ENCODE measurements at regions not wholly inside any gene's neighbourhood (a gene's known extent, or its start where the extent isn't known, plus 50 kb on each side); places are given as distances from the start of the nearest gene placed in this dataset.

DNA sequence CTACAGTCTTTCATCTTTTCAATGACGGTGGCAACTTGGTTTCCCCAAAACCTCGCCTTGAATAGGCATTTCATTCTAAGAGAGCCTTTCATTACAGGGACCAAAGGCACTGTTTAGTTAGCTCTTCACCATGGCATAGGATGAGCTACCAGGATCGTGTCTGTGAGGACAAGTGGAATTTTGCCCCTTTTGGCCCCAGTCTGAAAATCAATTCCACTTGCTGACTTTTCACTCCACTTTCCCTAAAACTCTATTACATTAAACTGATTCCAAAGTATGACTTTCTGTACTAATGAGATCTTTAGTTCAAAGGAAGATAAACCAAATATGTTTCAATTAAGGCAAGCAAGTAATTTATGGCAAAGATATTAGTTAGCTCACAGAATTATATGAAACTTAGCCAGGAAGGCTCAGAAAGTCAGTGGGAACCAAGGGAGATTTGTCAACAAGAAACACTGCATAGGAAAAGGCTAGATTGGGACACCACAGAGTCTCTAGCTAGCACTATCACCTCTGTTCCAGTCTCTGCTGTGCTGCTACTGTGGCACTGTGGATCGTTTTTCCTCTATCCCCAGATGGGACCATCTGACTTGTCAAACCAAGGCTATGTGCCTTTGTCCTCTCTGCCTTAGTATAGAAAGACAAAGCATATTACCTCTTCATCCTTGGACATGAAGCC lies 145.6 kb downstream of the SLC7A11 start:
- Histone ChIP-seq H3K9me3 (no peaks in the 10 kb centered on the region), H3K27me3 (peaks cover 42% of the 10 kb centered on the region), H3K36me3 (no peaks in the 10 kb centered on the region)

DNA sequence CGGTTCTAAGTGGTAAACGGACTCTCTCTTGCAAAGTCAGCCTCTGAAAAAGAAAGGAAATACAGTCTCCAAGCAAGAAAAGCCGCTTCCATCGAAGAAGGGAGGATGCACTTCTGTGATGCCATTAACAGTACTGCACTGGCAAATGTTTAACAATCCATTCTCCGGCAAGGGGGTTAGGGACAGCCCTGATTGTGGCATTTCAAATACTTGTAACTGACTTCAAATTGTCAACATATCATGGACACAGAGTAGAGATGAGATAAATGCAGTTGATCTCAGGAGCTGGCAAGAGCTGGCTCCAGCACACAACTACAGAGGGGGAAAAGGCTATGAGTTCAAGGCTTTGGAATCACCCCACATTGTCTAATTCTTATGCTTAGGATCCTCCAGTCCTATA lies 146.8 kb downstream of the SLC7A11 start:
- no peaks in the 10 kb centered on the region for H3K36me3 ChIP-seq
- H3K27me3 ChIP-seq, result peaks cover 42% of the 10 kb centered on the region
- no peaks in the 10 kb centered on the region for H3K9me3 ChIP-seq
- H3K4me3 ChIP-seq (ENCODE audit: low read depth in 1 of 2, low read length in 1 of 2), result no peak overlapping the region
- TF ChIP-seq, protein P1, sequence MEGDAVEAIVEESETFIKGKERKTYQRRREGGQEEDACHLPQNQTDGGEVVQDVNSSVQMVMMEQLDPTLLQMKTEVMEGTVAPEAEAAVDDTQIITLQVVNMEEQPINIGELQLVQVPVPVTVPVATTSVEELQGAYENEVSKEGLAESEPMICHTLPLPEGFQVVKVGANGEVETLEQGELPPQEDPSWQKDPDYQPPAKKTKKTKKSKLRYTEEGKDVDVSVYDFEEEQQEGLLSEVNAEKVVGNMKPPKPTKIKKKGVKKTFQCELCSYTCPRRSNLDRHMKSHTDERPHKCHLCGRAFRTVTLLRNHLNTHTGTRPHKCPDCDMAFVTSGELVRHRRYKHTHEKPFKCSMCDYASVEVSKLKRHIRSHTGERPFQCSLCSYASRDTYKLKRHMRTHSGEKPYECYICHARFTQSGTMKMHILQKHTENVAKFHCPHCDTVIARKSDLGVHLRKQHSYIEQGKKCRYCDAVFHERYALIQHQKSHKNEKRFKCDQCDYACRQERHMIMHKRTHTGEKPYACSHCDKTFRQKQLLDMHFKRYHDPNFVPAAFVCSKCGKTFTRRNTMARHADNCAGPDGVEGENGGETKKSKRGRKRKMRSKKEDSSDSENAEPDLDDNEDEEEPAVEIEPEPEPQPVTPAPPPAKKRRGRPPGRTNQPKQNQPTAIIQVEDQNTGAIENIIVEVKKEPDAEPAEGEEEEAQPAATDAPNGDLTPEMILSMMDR (IDR thresholded peaks at IDR 0.05), result no peak
- H3K4me1 ChIP-seq (ENCODE audit: control insufficient read depth in 1 of 2, insufficient read depth in 1 of 2, low read depth in 1 of 2, low read length in 1 of 2), result no peaks in the 10 kb centered on the region
- H3K27ac ChIP-seq, result no peak overlapping the region

More for the DNA sequence above, 145.6 kb downstream of the SLC7A11 start:
- Histone ChIP-seq H3K4me1 (ENCODE audit: control insufficient read depth in 1 of 2, insufficient read depth in 1 of 2, low read depth in 1 of 2, low read length in 1 of 2) (no peaks in the 10 kb centered on the region), H3K27ac (no peak overlapping the region), H3K4me3 (ENCODE audit: low read depth in 1 of 2, low read length in 1 of 2) (no peak overlapping the region)
- TF ChIP-seq, protein P1 (IDR thresholded peaks at IDR 0.05), result no peak

DNA sequence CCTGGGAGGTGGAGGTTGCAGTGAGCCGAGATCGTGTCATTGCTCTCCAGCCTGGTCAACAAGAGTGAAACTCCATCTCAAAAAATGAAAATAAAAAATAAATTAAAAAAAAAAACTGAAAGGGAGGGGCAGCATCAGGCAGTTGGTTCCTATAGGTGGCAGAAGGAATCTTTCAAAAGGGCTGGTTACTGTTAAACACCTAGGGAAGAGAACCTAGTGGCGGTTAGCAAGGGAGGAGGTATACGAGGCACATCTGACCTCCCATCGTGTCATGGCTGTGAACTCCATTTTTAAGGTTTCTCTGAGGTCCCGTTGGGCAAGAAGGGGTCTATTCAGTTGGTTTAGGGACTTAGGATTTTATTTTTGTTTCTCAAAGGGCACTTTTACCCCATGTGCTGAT lies 150.1 kb downstream of the SLC7A11 start:
- Histone ChIP-seq H3K4me3 (ENCODE audit: low read depth in 1 of 2, low read length in 1 of 2) (no peak overlapping the region), H3K27me3 (peaks cover 30% of the 10 kb centered on the region), H3K27ac (no peak overlapping the region), H3K4me1 (ENCODE audit: control insufficient read depth in 1 of 2, insufficient read depth in 1 of 2, low read depth in 1 of 2, low read length in 1 of 2) (no peaks in the 10 kb centered on the region), H3K36me3 (no peaks in the 10 kb centered on the region), H3K9me3 (no peaks in the 10 kb centered on the region)
- TF ChIP-seq, protein P1 (IDR thresholded peaks at IDR 0.05), result no peak

DNA sequence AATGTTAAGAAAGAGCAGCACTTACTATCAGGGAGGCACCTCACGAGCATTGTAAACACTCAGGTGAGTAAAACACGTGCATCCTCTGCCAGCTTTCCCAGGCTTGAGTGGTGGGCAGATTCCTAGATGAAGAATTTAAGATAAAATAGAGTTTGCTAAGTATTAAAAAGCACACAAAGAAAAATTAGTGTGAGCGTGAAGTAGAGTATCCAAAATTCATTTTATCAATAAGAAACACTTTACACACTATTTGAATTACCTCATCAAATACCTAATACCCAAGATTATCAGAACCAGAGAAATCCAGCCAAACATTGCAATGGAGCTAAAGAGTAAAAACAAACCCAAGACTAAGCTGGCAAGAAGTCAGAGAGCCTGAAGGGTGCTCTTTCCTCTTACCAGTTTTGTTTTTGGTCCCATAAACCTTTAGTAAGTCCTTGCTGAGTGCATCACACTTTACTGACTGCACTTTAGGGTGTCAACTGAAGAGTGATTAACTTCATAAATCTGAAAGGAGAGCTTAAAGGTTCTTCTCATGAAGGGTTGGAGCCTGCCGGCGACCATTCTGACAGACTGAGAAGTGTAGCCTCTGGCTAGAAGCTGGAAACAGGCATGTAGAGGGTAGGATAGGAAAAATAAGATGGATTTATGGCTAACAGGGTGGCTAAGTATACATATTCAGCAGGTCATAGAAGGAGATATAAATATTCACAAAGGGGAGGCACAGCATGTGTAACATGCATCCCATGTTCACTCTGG lies 151.1 kb downstream of the SLC7A11 start:
- no peaks in the 10 kb centered on the region for H3K4me1 ChIP-seq (ENCODE audit: control insufficient read depth in 1 of 2, insufficient read depth in 1 of 2, low read depth in 1 of 2, low read length in 1 of 2)
- no peak overlapping the region for H3K4me3 ChIP-seq (ENCODE audit: low read depth in 1 of 2, low read length in 1 of 2)
- no peaks in the 10 kb centered on the region for H3K9me3 ChIP-seq
- no peak overlapping the region for H3K27ac ChIP-seq
- H3K27me3 ChIP-seq, result peaks cover 23% of the 10 kb centered on the region
- TF ChIP-seq, protein P1 (IDR thresholded peaks at IDR 0.05), result no peak
- no peaks in the 10 kb centered on the region for H3K36me3 ChIP-seq

DNA sequence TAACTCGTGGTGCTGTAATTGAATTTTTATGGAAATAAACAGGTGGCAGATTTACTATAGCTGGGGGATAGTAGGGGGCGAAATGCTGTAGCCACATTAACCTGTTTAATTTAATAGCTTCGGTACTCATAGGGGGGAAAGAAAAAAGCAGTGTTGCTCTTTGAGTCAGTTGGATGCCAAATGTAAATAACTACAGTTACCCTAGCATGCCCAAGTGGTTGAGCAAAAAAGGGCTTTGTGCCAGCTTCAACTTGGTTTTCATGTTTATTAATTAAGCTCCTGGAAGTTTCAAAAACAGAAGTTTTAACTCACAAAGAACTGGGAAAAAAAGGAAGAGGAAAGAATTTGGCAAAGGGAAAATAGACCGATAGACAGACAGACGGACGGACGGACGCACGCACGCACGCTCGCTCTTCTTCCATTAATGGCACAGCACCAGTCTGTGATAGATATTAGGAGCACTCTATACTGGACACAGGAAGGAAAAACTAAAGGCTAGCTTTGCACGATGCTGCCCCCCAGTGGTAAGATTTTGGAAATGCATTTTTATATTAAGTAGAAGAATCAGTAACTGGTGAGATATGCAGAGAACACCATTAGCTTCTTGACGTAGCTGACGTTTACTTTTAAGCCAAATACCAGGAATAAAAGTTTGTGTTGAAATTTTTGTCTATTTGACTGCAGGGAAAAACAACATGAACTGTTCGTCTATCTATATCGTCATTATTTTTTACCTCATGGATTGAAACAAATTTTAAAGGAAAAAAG lies 151.8 kb downstream of the SLC7A11 start:
- H3K4me3 ChIP-seq (ENCODE audit: low read depth in 1 of 2, low read length in 1 of 2), result no peak overlapping the region
- H3K27ac ChIP-seq, result no peak overlapping the region
- H3K4me1 ChIP-seq (ENCODE audit: control insufficient read depth in 1 of 2, insufficient read depth in 1 of 2, low read depth in 1 of 2, low read length in 1 of 2), result no peaks in the 10 kb centered on the region
- H3K36me3 ChIP-seq, result no peaks in the 10 kb centered on the region
- H3K27me3 ChIP-seq, result peaks cover 16% of the 10 kb centered on the region
- no peaks in the 10 kb centered on the region for H3K9me3 ChIP-seq
- TF ChIP-seq, protein P1 (IDR thresholded peaks at IDR 0.05), result peak; percentile 61

Measured in neutrophil (primary cell).